ENCODE measurements at regions not wholly inside any gene's neighbourhood (a gene's known extent, or its start where the extent isn't known, plus 50 kb on each side); places are given as distances from the start of the nearest gene placed in this dataset.

- TF ChIP-seq ZBTB4 (CRISPR knock-in tag; IDR thresholded peaks at IDR 0.05), result no peak
- no peak for TF ChIP-seq HDAC6 (IDR thresholded peaks at IDR 0.05; ENCODE audit: unreplicated experiment)
- TF ChIP-seq YY1 (IDR thresholded peaks at IDR 0.05; ENCODE audit: low read depth, low read length), result no peak
- TF ChIP-seq LARP7 (IDR thresholded peaks at IDR 0.05), result no peak
- TF ChIP-seq RUNX3 (IDR thresholded peaks at IDR 0.05; ENCODE audit: low read length), result peak; percentile 47; the same call in 1 of the 2 replicates
- TF ChIP-seq NFXL1 (IDR thresholded peaks at IDR 0.05; ENCODE audit: borderline replicate concordance), result no peak
- no peak for TF ChIP-seq ASH2L (IDR thresholded peaks at IDR 0.05; ENCODE audit: borderline replicate concordance, low read depth)
- no peak for TF ChIP-seq RFX5 (IDR thresholded peaks at IDR 0.05; ENCODE audit: low read depth, low read length)
- no peak for TF ChIP-seq CREM (IDR thresholded peaks at IDR 0.05; ENCODE audit: low read depth)
- TF ChIP-seq WRNIP1 (IDR thresholded peaks at IDR 0.05; ENCODE audit: borderline replicate concordance, low read depth, low read length), result no peak
- TF ChIP-seq SPI1 (IDR thresholded peaks at IDR 0.05; ENCODE audit: borderline replicate concordance, insufficient read depth, low read depth, low read length), result peak; percentile 94
- TF ChIP-seq ESRRA (IDR thresholded peaks at IDR 0.05; ENCODE audit: low read length), result no peak
- no peak for TF ChIP-seq RELA (IDR thresholded peaks at IDR 0.05; ENCODE audit: borderline replicate concordance, partially characterized antibody)
- no peak for TF ChIP-seq CBFB (IDR thresholded peaks at IDR 0.05; ENCODE audit: low read depth)
- TF ChIP-seq ZBTB40 (IDR thresholded peaks at IDR 0.05; ENCODE audit: borderline replicate concordance), result no peak
- TF ChIP-seq RELB (IDR thresholded peaks at IDR 0.05; ENCODE audit: low read depth), result peak; percentile 54; the same call in 1 of the 2 replicates
- no peak for TF ChIP-seq GABPA (IDR thresholded peaks at IDR 0.05; ENCODE audit: low read depth)
- TF ChIP-seq, protein P1, sequence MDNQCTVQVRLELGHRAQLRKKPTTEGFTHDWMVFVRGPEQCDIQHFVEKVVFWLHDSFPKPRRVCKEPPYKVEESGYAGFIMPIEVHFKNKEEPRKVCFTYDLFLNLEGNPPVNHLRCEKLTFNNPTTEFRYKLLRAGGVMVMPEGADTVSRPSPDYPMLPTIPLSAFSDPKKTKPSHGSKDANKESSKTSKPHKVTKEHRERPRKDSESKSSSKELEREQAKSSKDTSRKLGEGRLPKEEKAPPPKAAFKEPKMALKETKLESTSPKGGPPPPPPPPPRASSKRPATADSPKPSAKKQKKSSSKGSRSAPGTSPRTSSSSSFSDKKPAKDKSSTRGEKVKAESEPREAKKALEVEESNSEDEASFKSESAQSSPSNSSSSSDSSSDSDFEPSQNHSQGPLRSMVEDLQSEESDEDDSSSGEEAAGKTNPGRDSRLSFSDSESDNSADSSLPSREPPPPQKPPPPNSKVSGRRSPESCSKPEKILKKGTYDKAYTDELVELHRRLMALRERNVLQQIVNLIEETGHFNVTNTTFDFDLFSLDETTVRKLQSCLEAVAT (IDR thresholded peaks at IDR 0.05), result no peak
- no peak for TF ChIP-seq MEF2B (IDR thresholded peaks at IDR 0.05; ENCODE audit: partially characterized antibody, poor library complexity, severe bottlenecking)
- TF ChIP-seq TARDBP (IDR thresholded peaks at IDR 0.05; ENCODE audit: borderline replicate concordance), result no peak
- TF ChIP-seq JUNB (IDR thresholded peaks at IDR 0.05), result peak; percentile 36; the same call in 1 of the 2 replicates
- no peak for TF ChIP-seq SMC3 (IDR thresholded peaks at IDR 0.05; ENCODE audit: borderline replicate concordance, low read length)
- no peak for TF ChIP-seq POLR2A (IDR thresholded peaks at IDR 0.05; ENCODE audit: low read depth, low read length)
These were observed 110.6 kb upstream of the FSTL5 start (continued) for GRCh38 chr4:162274354-162274753.

All from GM12878 (cell line).